Omental fat pad (tissue), 3 donors: ENCODE measurements at regions not wholly inside any gene's neighbourhood (a gene's known extent, or its start where the extent isn't known, plus 50 kb on each side); places are given as distances from the start of the nearest gene placed in this dataset.
A peak's percentile ranks its signal among the peaks of the same experiment; 100 is the strongest.

Experiments
- ATAC-seq: fragments of 150-250 bp; one replicate; pipeline ENCODE4 v1.9.1; 2016; ENCODE audit warnings: mild to moderate bottlenecking, moderate library complexity; ENCODE audit not compliant: low FRiP score
- DNase-seq: peaks from one replicate; pipeline ENCODE4 v3.0.0-alpha.2; 2019; ENCODE audit warnings: low spot score
- CTCF ChIP-seq, 3 donors: fragments of 450-650 bp; IDR thresholded peaks; one replicate each; pipeline ENCODE4 v1.5.1; 2016 to 2017; ENCODE audit warnings: antibody characterized with exemption in 3 of 3, mild to moderate bottlenecking in 3 of 3, moderate library complexity in 2 of 3

GRCh38 chr10:75295868-75296441 lies 60.2 kb upstream of the COMTD1 start:
- ATAC-seq (no peak), DNase-seq (no peak)
- no peak for TF ChIP-seq CTCF (IDR thresholded peaks at IDR 0.05)

DNA sequence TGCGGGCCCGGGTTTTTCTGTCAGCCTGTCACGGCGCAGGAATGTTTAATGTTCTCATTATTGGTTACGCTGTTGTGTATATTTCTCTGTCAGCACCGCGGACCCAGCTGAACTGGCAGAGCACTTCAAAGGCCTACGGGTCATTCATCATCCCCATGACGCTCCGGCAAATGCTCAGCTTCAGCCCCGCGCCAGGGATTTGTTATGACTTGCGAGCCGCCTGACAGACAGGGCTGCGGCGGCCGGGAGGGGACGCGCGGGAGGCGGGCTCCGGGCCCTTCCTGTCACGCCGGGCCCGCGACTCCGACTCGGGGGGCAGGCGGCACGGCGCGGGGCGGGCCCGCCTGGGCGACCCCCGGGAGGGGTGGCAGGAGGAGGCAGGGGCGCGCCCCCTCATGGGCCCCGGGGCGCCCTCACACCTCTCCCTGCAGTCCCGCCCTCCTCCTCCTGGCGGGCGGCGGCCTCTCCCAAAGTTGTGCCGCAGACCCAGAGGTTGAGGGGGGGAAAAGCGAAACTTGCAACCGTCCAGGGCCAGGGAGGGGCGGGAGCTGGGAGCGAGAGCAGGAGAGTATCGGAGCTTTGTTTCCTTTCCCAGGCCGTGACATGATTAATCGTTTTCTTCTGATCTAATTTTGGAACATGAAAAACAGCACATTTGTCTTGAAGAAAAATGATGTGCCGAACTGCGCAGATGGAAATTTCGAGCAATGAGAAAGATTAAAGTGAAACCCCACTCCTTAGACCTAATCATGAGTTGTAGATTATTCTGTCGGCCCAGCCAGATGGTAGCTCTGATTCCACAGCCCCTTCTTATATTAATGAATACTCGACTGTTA lies 59.3 kb upstream of the COMTD1 start:
- DNase-seq: peak; percentile 32
- no peak for TF ChIP-seq CTCF (IDR thresholded peaks at IDR 0.05)
- peak; percentile 89 for ATAC-seq

GRCh38 chr10:75294518-75294865 lies 58.7 kb upstream of the COMTD1 start:
- TF ChIP-seq CTCF (IDR thresholded peaks at IDR 0.05): no peak
- peak; percentile 38 for ATAC-seq
- DNase-seq: no peak

GRCh38 chr10:75294031-75294437 lies 58.3 kb upstream of the COMTD1 start:
- DNase-seq (no peak), ATAC-seq (no peak)
- no peak for TF ChIP-seq CTCF (IDR thresholded peaks at IDR 0.05)

DNA sequence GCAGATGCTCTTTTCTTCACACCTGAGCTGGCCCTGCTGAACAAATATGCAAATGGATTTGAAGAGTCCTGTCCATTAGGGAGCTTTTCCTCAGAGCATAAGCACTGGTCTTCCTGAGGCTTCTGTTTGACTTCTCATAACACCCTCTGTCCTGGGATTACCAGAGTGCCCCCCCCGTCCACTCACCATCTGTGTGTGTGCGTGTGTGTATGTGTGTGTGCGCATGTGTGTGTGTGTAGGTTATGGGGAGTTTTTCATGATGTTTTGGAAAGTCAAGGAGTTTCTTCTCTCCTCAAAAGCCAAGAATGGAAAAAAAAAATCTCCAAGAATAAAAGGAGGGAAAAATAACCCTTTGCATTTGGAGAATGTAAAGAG lies 57.7 kb upstream of the COMTD1 start:
- DNase-seq (no peak), ATAC-seq (no peak)
- TF ChIP-seq CTCF (IDR thresholded peaks at IDR 0.05): no peak

GRCh38 chr10:75292794-75293445 lies 57.2 kb upstream of the COMTD1 start:
- no peak for ATAC-seq
- no peak for DNase-seq
- TF ChIP-seq CTCF (IDR thresholded peaks at IDR 0.05): no peak
